Upper lobe of right lung (tissue), 1 donor: ENCODE measurements at regions not wholly inside any gene's neighbourhood (a gene's known extent, or its start where the extent isn't known, plus 50 kb on each side); places are given as distances from the start of the nearest gene placed in this dataset.

ENCODE experiments used
- ATAC-seq: fragments of 200-7000 bp; cut with Tn5 transposase; one replicate; pipeline ENCODE4 v1.9.1; 2020; ENCODE audit warnings: mild to moderate bottlenecking, moderate library complexity
- DNase-seq: peaks from one replicate; pipeline ENCODE4 v3.0.0-alpha.2; 2020
- H3K27ac ChIP-seq: fragments of 200-600 bp; one replicate; pipeline ENCODE4 v1.8.0; 2022
- H3K27me3 ChIP-seq: fragments of 200-600 bp; one replicate; pipeline ENCODE4 v1.8.0; 2022; ENCODE audit warnings: mild to moderate bottlenecking
- H3K36me3 ChIP-seq: fragments of 200-600 bp; one replicate; pipeline ENCODE4 v1.8.0; 2022
- H3K4me1 ChIP-seq: fragments of 200-600 bp; one replicate; pipeline ENCODE4 v1.8.0; 2022
- H3K4me3 ChIP-seq: fragments of 200-600 bp; one replicate; pipeline ENCODE4 v1.8.0; 2022; ENCODE audit warnings: mild to moderate bottlenecking
- H3K9me3 ChIP-seq: fragments of 200-600 bp; one replicate; pipeline ENCODE4 v1.8.0; 2022
- intact Hi-C: fragments of 100-400 bp; cut with DNase I; formaldehyde crosslinking; loops from one replicate; pipeline ENCODE4 v1.11.0; 2022
- TF ChIP-seq, protein P1 (sequence below): fragments of 200-600 bp; IDR thresholded peaks from one replicate; pipeline ENCODE4 v1.8.0; 2022; ENCODE audit warnings: antibody characterized with exemption
- donor health status: DM: no; HTN: yes; CAD: no; lungs with severe emphysema.

GRCh38 chr7:35355911-35356310, 102.0 kb upstream of the TBX20 start:
- Histone ChIP-seq H3K27ac (no peak overlapping the region), H3K36me3 (no peaks in the 10 kb centered on the region), H3K4me3 (no peak overlapping the region), H3K9me3 (no peaks in the 10 kb centered on the region), H3K27me3 (no peaks in the 10 kb centered on the region), H3K4me1 (no peaks in the 10 kb centered on the region)
- DNase-seq: no peak
- no peak for ATAC-seq
- TF ChIP-seq, protein P1, sequence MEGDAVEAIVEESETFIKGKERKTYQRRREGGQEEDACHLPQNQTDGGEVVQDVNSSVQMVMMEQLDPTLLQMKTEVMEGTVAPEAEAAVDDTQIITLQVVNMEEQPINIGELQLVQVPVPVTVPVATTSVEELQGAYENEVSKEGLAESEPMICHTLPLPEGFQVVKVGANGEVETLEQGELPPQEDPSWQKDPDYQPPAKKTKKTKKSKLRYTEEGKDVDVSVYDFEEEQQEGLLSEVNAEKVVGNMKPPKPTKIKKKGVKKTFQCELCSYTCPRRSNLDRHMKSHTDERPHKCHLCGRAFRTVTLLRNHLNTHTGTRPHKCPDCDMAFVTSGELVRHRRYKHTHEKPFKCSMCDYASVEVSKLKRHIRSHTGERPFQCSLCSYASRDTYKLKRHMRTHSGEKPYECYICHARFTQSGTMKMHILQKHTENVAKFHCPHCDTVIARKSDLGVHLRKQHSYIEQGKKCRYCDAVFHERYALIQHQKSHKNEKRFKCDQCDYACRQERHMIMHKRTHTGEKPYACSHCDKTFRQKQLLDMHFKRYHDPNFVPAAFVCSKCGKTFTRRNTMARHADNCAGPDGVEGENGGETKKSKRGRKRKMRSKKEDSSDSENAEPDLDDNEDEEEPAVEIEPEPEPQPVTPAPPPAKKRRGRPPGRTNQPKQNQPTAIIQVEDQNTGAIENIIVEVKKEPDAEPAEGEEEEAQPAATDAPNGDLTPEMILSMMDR: no peak
- intact Hi-C loops: no loop called here

DNA sequence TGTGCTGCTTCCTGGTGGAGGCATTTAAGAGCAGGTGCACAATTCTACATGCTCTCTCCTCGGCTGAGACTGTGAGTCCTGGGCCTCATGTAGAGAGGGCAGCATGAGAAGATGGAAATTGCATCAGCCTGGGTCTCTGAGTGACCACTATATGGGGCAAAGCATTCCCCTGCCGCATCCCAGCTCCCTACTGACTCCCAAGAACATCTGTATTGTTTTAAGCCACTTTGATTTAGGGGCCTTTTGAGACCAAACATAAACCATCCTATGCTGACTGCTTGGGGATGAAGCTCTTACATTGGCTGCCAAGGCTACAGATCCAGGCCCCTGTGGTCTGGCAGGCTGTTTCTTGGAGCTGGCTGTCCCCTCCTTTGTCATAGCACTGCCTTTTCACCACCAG, 101.3 kb upstream of the TBX20 start:
- intact Hi-C loops: no loop called here
- no peak overlapping the region for H3K27ac ChIP-seq
- H3K27me3 ChIP-seq: no peaks in the 10 kb centered on the region
- no peaks in the 10 kb centered on the region for H3K4me1 ChIP-seq
- DNase-seq (no peak), ATAC-seq (no peak)
- TF ChIP-seq, protein P1: no peak
- H3K9me3 ChIP-seq: no peaks in the 10 kb centered on the region
- no peaks in the 10 kb centered on the region for H3K36me3 ChIP-seq
- H3K4me3 ChIP-seq: no peak overlapping the region

GRCh38 chr7:35353481-35353880, 99.6 kb upstream of the TBX20 start:
- Histone ChIP-seq H3K27ac (no peak overlapping the region), H3K4me3 (no peak overlapping the region), H3K9me3 (no peaks in the 10 kb centered on the region), H3K27me3 (no peaks in the 10 kb centered on the region), H3K4me1 (no peaks in the 10 kb centered on the region), H3K36me3 (no peaks in the 10 kb centered on the region)
- intact Hi-C loops: no loop called here
- no peak for ATAC-seq
- TF ChIP-seq, protein P1: no peak
- no peak for DNase-seq

GRCh38 chr7:35351466-35351865, 97.6 kb upstream of the TBX20 start:
- ATAC-seq: no peak
- no peaks in the 10 kb centered on the region for H3K36me3 ChIP-seq
- no peaks in the 10 kb centered on the region for H3K9me3 ChIP-seq
- no peaks in the 10 kb centered on the region for H3K4me1 ChIP-seq
- no peaks in the 10 kb centered on the region for H3K27me3 ChIP-seq
- intact Hi-C loops: no loop called here
- H3K27ac ChIP-seq: no peak overlapping the region
- DNase-seq: no peak
- H3K4me3 ChIP-seq: no peak overlapping the region
- TF ChIP-seq, protein P1: no peak

DNA sequence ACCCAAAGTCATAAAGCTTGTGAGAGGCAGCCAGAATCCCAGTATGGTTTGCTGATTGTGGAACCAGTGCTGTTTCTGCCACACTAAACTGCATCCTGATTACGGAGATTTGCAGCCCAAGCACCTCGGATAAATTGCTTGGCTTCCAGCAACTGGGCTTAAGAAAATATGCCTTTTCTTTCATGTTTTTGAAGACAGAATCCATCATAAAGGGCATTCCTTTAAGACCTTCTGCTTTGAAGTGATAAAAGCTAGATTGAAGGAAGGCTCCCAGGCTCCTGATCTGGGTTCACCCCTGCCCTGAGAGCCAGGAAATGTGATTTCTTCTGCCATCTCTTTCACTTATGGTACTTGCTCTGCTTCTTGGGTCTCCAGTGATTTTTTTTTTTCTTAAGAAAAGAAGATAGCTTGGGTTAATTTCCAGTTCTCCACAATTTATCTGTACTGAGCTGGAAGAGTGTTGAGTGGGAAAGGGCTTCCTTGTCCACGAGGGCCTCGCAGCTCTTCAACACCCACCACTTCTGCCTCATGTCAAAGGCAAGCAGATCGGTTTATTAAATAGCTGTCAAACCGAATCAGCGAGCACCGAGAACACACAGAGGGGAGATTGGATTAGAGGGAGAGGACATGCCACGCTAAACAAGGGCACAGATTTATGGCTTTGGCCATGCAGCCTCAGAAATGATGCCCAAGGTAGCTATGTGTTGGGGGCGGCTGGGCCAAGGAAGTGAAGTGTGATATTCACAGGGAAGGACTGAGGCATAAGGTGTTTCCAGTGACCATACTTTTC, 94.9 kb upstream of the TBX20 start:
- Histone ChIP-seq H3K27me3 (no peaks in the 10 kb centered on the region), H3K4me1 (no peaks in the 10 kb centered on the region), H3K9me3 (no peaks in the 10 kb centered on the region), H3K36me3 (no peaks in the 10 kb centered on the region), H3K27ac (no peak overlapping the region), H3K4me3 (no peak overlapping the region)
- TF ChIP-seq, protein P1: no peak
- ATAC-seq: no peak
- DNase-seq: no peak
- intact Hi-C loops: no loop called here
